ENCODE measurements at regions not wholly inside any gene's neighbourhood (a gene's known extent, or its start where the extent isn't known, plus 50 kb on each side); places are given as distances from the start of the nearest gene placed in this dataset.
A peak's percentile ranks its signal among the peaks of the same experiment; 100 is the strongest.
"Not testable (repeated sequence)": the region's sequence is repeated elsewhere in the genome, so short reads cannot be mapped to it uniquely, and the experiment has no call there.

- DNase-seq (ENCODE audit: low read depth) = not testable (repeated sequence)
These were observed 255.1 kb upstream of the DUSP10 start for GRCh38 chr1:221997012-221997411.

- no peak for DNase-seq (ENCODE audit: low read depth)
These were observed 253.1 kb upstream of the DUSP10 start for GRCh38 chr1:221994939-221995338.

DNA sequence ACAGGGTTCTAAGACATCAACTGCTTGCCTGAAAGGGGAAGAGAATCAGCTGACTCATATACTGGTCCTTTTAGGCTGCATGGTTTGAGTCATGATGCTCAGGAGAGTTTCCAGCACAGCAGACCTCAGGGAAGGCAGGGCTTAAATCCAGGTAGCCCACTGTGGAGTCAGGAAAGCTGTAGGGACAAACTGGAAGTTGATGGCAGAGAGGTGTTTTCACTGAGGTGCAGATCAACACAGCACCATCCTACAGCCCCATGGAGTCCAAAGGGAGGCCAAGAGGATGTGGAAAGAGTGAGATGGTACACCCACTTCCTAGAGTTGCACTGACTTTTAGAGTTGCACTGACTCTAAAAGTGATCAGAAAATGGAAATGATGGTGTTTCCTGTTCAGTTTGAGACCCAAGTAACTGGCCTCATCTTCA lies 252.4 kb upstream of the DUSP10 start:
- peak; percentile 26 for DNase-seq (ENCODE audit: low read depth)

DNA sequence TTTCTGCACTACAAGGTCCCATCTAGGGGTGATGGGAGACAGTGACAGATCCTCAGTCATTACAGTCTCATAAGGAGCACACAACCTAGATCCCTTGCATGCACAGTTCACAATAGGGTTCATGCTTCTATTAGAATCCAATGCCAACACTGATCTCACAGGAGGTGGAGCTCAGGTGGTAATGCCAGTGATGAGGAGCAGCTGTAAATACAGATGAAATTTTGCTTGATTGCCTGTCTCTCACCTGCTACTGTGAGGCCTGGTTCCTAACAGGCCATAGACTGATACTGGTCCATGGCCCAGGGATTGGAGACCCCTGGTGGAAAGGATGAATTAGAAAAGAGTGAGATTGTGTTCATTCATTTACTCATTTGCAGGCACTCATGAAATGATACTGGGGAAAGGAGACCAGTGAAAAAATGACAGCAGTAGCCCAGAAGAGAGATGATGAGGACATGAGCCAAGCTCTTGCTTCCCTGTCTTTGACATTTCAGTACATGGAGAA lies 251.6 kb upstream of the DUSP10 start:
- no peak for DNase-seq (ENCODE audit: low read depth)

- no peak for DNase-seq (ENCODE audit: low read depth)
These were observed 250.5 kb upstream of the DUSP10 start for GRCh38 chr1:221992427-221992826.

DNA sequence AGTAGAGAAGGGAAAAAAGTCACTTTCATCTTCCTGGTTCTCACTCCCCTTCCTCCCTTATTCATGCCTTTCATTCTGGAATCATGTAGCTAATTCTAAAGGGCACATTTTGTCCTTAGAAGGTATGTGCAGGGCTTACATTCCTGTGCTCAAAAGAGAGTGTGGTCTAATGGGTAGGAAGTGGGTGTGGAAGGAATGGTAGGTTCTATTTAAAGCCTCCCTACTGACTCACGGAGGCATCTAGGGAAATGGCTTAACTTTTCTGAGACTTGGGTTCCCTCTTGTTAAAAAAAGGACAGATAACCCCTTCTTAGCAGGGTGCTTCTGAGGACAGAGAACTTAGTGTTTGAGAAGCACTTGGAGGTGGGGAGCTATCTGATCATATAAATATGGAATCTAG lies 249.3 kb upstream of the DUSP10 start:
- DNase-seq (ENCODE audit: low read depth) = no peak

GRCh38 chr1:221989741-221990140 lies 247.9 kb upstream of the DUSP10 start:
- DNase-seq (ENCODE audit: low read depth) = no peak

DNA sequence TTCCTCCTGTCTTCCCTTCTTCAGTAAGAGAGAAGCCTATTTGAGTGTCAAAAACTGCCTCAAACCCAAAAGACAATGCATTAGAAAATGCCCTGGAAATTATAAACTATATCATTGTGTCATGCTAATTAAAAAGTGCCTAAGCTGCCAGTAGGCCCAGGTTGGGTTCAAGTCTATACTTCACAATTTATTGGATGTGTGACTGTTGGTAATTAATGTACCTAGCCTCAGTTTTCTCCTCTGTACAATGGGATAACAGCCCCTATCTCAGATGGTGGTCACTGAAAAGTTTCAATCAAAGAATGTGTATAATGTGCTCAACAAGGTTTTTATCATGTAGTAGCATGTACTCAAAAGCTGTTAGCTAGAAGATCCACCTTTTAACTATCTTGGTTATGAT lies 246.9 kb upstream of the DUSP10 start:
- no peak for DNase-seq (ENCODE audit: low read depth)

- no peak for DNase-seq (ENCODE audit: low read depth)
These were observed 246.1 kb upstream of the DUSP10 start for GRCh38 chr1:221987860-221988520.

DNA sequence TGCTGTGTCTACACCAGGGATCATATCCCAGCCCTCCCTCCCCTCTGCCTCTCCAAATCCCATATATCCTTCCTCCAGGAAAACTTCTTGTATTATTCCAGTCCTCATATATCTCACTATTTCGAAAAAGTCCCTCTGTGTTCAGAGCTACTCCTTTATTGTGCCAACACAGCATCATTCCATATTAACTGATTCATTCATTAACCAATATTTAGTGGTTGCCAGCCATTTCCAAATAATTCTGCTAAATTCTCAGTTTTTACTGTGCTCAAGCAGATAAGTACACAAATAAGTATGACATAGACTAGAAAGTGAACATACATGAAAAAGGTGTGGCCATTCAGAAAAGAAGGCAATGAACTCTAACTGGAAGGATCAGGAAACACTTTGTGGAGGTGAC lies 241.6 kb upstream of the DUSP10 start:
- no peak for DNase-seq (ENCODE audit: low read depth)

- DNase-seq (ENCODE audit: low read depth) = no peak
These were observed 239.6 kb upstream of the DUSP10 start for GRCh38 chr1:221981461-221981860.

DNA sequence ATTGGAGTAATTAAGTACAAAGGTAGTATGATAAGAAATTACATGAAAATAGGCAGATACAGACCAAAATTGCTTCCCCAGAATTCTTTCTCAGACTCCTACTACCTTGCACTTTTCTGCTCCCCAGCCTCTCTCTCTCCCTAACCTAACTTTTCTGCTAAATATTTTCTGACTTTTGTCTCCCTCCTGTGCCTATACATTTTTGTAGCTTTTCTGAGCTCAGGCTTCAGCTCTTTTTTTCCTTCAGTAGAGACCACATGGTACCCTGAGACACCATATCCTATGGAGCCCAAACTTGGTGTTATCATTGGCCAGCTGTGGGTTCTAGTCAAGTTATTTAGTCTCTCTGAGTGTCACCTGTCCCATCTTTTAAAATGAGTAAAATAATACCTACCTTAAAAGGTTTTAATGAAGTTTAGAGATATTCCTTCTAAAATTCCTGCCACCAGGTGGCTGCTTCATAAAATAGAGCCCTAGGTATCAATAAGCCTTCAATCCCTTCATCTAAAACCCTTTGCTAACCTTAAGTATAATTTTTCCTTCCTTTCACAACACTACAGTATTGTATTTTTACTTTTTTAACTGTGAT lies 237.6 kb upstream of the DUSP10 start:
- DNase-seq (ENCODE audit: low read depth) = no peak

GRCh38 chr1:221978631-221979334 lies 236.9 kb upstream of the DUSP10 start:
- DNase-seq (ENCODE audit: low read depth) = not testable (repeated sequence)

DNA sequence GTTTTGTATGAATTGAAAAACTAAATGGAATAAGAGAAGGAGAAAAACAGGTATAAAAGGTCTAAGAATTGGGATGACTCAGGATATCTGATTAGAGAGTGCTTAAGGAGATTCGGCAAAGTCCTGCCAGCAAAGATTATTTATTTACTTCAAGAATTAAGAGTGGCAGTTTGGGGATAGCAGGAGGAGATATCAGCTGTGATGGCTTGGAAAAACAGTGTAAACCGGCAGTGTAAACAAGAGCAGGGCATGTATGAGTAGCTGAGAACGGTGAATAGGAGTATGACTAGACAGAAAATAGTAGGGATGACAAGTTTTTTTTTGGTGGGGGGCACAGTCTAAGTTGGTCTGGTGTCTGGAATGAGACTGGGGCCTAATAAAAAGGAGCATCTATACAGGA lies 231.9 kb upstream of the DUSP10 start:
- not testable (repeated sequence) for DNase-seq (ENCODE audit: low read depth)

- no peak for DNase-seq (ENCODE audit: low read depth)
These were observed 230.7 kb upstream of the DUSP10 start for GRCh38 chr1:221972276-221973235.

DNA sequence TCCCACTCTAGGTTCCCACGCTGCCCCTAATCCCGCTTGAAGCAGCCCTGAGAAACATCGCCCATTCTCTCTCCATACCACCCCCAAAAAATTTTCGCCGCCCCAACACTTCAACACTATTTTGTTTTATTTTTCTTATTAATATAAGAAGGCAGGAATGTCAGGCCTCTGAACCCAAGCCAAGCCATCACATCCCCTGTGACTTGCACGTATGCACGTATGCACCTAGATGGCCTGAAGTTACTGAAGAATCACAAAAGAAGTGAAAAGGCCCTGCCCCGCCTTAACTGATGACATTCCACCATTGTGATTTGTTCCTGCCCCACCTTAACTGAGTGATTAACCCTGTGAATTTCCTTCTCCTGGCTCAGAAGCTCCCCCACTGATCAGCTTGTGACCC lies 229.1 kb upstream of the DUSP10 start:
- not testable (repeated sequence) for DNase-seq (ENCODE audit: low read depth)

DNA sequence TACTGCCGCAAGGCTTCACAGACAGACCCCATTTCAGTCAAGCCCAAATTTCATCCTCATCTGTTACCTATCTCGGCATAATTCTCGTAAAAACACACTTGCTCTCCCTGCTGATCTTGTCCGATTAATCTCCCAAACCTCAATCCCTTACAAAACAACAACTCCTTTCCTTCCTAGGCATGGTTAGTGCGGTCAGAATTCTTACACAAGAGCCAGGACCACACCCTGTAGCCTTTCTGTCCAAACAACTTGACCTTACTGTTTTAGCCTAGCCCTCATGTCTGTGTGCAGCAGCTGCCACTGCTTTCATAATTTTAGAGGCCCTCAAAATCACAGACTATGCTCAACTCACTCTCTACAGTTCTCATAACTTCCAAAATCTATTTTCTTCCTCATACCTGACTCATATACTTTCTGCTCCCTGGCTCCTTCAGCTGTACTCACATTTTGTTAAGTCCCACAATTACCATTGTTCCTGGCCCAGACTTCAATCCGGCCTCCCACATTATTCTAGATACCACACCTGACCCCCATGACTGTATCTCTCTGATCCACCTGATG lies 227.5 kb upstream of the DUSP10 start:
- DNase-seq (ENCODE audit: low read depth) = not testable (repeated sequence)

- DNase-seq (ENCODE audit: low read depth) = not testable (repeated sequence)
These were observed 225.6 kb upstream of the DUSP10 start for GRCh38 chr1:221967538-221967937.

DNA sequence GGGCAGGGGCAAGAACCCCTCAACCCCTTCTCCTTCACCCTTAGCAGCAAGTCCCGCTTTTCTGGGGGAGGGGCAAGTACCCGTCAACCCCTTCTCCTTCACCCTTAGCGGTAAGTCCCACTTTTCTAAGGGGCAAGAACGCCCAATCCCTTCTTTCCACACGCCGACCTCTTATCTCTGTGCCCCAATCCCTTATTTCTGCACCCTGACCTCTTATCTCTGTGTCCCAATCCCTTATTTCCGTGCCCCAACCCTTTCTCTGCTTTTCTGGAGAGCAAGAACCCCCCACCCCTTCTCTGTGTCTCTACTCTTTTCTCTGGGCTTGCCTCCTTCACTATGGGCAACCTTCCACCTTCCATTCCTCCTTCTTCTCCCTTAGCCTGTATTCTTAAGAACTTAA lies 225.0 kb upstream of the DUSP10 start:
- not testable (repeated sequence) for DNase-seq (ENCODE audit: low read depth)

- DNase-seq (ENCODE audit: low read depth) = not testable (repeated sequence)
These were observed 224.0 kb upstream of the DUSP10 start for GRCh38 chr1:221965891-221966290.

DNA sequence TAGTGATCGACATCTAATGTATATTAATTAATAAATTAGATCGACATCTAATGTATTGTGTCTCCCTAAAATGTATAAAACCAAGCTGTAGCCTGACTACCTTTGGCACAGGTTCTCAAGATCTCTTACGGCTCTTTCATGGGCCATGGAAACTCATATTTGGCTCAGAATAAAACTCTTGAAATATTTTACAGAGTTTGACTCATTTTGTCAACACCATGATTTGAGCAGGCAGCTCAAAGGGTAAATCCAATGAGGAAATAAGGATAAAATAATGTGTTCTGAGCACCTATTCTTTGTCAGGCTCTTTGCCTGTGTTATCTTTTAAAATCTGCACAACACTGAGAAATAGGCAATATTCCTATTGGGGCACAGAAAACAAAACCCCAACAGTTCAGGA lies 223.4 kb upstream of the DUSP10 start:
- DNase-seq (ENCODE audit: low read depth) = no peak

GRCh38 chr1:221963742-221964141 lies 221.9 kb upstream of the DUSP10 start:
- no peak for DNase-seq (ENCODE audit: low read depth)

All from activated T-cell treated with anti-CD3 and anti-CD28 coated beads for 48 hours (primary cell).